SK-N-SH (cell line): ENCODE measurements at regions not wholly inside any gene's neighbourhood (a gene's known extent, or its start where the extent isn't known, plus 50 kb on each side); places are given as distances from the start of the nearest gene placed in this dataset.

ENCODE experiments used
- CTCF ChIA-PET: fragments of 300-600, 350-600 bp; formaldehyde crosslinking; extraction: SDS; loops from one replicate; lab custom pipeline; 2021; lab: Yijun Ruan, JAX
- POLR2A ChIA-PET: fragments of 350-600 bp; sonication (Branson Sonifier 250); formaldehyde crosslinking; extraction: SDS; loops from one replicate; lab custom pipeline; 2020; ENCODE audit warnings: antibody characterized with exemption, inconsistent platforms; lab: Yijun Ruan, JAX
- DNase-seq: peaks from one replicate; pipeline ENCODE4 v3.0.0; 2012
- H2AFZ ChIP-seq: fragments of 200-600 bp; sonication (generic); 2 replicates; pipeline ENCODE4 v1.8.1; 2016; ENCODE audit warnings: antibody characterized with exemption, mild to moderate bottlenecking, low read depth
- H3F3A ChIP-seq: fragments of 200-600 bp; sonication (generic); replicated peaks from 2 replicates; pipeline ENCODE3; 2016; ENCODE audit warnings: antibody characterized with exemption, mild to moderate bottlenecking; ENCODE audit not compliant: insufficient read depth
- H3K27ac ChIP-seq, 2 experiments: fragments of 200-500 bp in 1 of 2; fragments of 200-600 bp in 1 of 2; sonication (Bioruptor generic) in 1 of 2; sonication (generic), shearing (Covaris generic) in 1 of 2; 2 replicates each; pipeline versions ENCODE4 v1.5.1 to v1.6.1; 2014 to 2016; ENCODE audit warnings: low read depth in 2 of 2, inconsistent platforms in 1 of 2, low read length in 1 of 2, mild to moderate bottlenecking in 1 of 2, mixed read lengths in 1 of 2
- H3K27me3 ChIP-seq: fragments of 200-600 bp; sonication (generic), shearing (Covaris generic); 2 replicates; pipeline ENCODE4 v1.6.1; 2016; ENCODE audit warnings: mixed run types; ENCODE audit not compliant: insufficient read depth
- H3K36me3 ChIP-seq, 2 experiments: fragments of 200-500 bp in 1 of 2; fragments of 200-600 bp in 1 of 2; sonication (Bioruptor generic) in 1 of 2; sonication (generic) in 1 of 2; replicated peaks in 1 of 2; 2 replicates each; pipeline versions ENCODE3 to v1.5.1; 2014 to 2016; ENCODE audit warnings: low read length in 1 of 2, mild to moderate bottlenecking in 1 of 2; ENCODE audit not compliant: insufficient read depth in 2 of 2, control insufficient read depth in 1 of 2
- H3K4me1 ChIP-seq, 2 experiments: fragments of 200-500 bp in 1 of 2; fragments of 200-600 bp in 1 of 2; sonication (Bioruptor generic) in 1 of 2; sonication (generic), shearing (Covaris generic) in 1 of 2; 2 replicates each; pipeline versions ENCODE4 v1.5.1 to v1.6.1; 2014 to 2016; ENCODE audit warnings: low read depth in 1 of 2, low read length in 1 of 2, mixed run types in 1 of 2; ENCODE audit not compliant: insufficient read depth in 2 of 2, control insufficient read depth in 1 of 2
- H3K4me2 ChIP-seq: fragments of 200-600 bp; sonication (generic), shearing (Covaris generic); 2 replicates; pipeline ENCODE4 v1.6.1; 2017; ENCODE audit warnings: mixed run types
- H3K4me3 ChIP-seq, 2 experiments: fragments of 200-500 bp in 1 of 2; fragments of 200-600 bp in 1 of 2; sonication (Bioruptor generic) in 1 of 2; sonication (generic), shearing (Covaris generic) in 1 of 2; 2 replicates each; pipeline versions ENCODE4 v1.5.1 to v1.8.1; 2014 to 2016; ENCODE audit warnings: low read depth in 2 of 2, inconsistent platforms in 1 of 2, low read length in 1 of 2, mild to moderate bottlenecking in 1 of 2, mixed read lengths in 1 of 2, moderate library complexity in 1 of 2
- H3K79me2 ChIP-seq: fragments of 200-600 bp; sonication (generic); 2 replicates; pipeline ENCODE4 v1.8.1; 2017; ENCODE audit warnings: mild to moderate bottlenecking; ENCODE audit not compliant: insufficient read depth
- H3K9ac ChIP-seq: fragments of 200-600 bp; sonication (generic); 2 replicates; pipeline ENCODE4 v1.6.1; 2017; ENCODE audit warnings: mixed run types
- H3K9me2 ChIP-seq: fragments of 200-600 bp; sonication (generic); 2 replicates; pipeline ENCODE4 v1.6.1; 2017; ENCODE audit warnings: mixed run types
- H3K9me3 ChIP-seq: fragments of 200-600 bp; sonication (generic); 2 replicates; pipeline ENCODE4 v1.6.1; 2017; ENCODE audit warnings: mixed run types, mild to moderate bottlenecking, moderate library complexity
- H4K20me1 ChIP-seq: fragments of 200-600 bp; sonication (generic); 2 replicates; pipeline ENCODE4 v1.6.1; 2017; ENCODE audit warnings: mild to moderate bottlenecking, mixed run types; ENCODE audit not compliant: insufficient read depth
- CHD2 ChIP-seq: fragments of 150-350 bp; IDR thresholded peaks from 2 replicates; pipeline ENCODE4 v1.6.1; 2018; ENCODE audit warnings: low read length; ENCODE audit not compliant: partially characterized antibody
- EZH2phosphoT487 ChIP-seq: fragments of 200-600 bp; sonication (generic); IDR thresholded peaks from 2 replicates; pipeline ENCODE4 v1.6.1; 2017; ENCODE audit warnings: low read depth, mixed run types, mild to moderate bottlenecking, antibody characterized with exemption, moderate library complexity, borderline replicate concordance
- RXRA ChIP-seq: IDR thresholded peaks from 2 replicates; pipeline ENCODE4 v1.4.0; 2012; ENCODE audit warnings: low read depth, mild to moderate bottlenecking, borderline replicate concordance
- SIN3A ChIP-seq: IDR thresholded peaks from 2 replicates; pipeline ENCODE4 v1.6.1; 2012; ENCODE audit warnings: low read depth, mild to moderate bottlenecking, low read length, moderate library complexity, borderline replicate concordance
- TAF1 ChIP-seq: IDR thresholded peaks from 2 replicates; pipeline ENCODE4 v1.6.1; 2012; ENCODE audit warnings: low read depth, mild to moderate bottlenecking, low read length, moderate library complexity, borderline replicate concordance
- TCF12 ChIP-seq: IDR thresholded peaks from 2 replicates; pipeline ENCODE4 v1.4.0; 2012
- TEAD4 ChIP-seq: IDR thresholded peaks from 2 replicates; pipeline ENCODE4 v1.4.0; 2012; ENCODE audit warnings: mild to moderate bottlenecking, borderline replicate concordance; ENCODE audit not compliant: insufficient read depth
- WGBS: methylation state at CpG from one replicate; pipeline ENCODE4 v1.1.6; 2017; ENCODE audit warnings: low lambda C conversion rate; 5-methylcytosine and 5-hydroxymethylcytosine counted together
- TF ChIP-seq, protein P1 (sequence below): IDR thresholded peaks from 2 replicates; pipeline ENCODE4 v1.6.1; 2012; ENCODE audit warnings: mild to moderate bottlenecking, low read depth, low read length, moderate library complexity
- TF ChIP-seq, protein P2 (sequence below): IDR thresholded peaks from 2 replicates; pipeline ENCODE4 v1.4.0; 2012; ENCODE audit warnings: low read depth, borderline replicate concordance

DNA sequence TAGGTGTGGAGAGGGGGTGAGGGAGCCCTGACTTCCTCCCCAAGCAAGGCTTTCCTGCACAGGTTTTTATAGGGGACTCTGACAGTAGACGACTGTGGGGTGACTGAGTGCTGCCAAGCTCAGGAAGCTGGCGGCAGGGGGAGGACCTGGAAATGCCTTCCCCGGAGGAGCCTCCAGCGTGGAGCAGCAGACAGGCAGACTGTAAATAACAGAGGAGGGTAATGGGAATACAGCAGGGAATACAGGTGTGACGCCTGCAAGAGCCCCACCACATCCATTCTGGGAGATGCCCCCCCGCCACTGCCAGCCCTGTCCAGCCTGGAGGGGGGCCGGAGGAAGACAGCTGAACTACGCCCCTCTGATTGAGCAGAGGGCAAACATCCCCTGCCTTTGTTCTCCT lies 190.4 kb downstream of the UQCRFS1 start:
- TF ChIP-seq CHD2 (no peak), TAF1 (no peak)
- H2AFZ ChIP-seq: no peak overlapping the region
- 13% methylated on average over 4 of the region's 8 CpGs for WGBS
- H3K36me3 ChIP-seq: no peaks in the 10 kb centered on the region
- H3K9me3 ChIP-seq: no peaks in the 10 kb centered on the region
- DNase-seq: no peak
- peaks cover 74% of the 10 kb centered on the region for H3K27me3 ChIP-seq
- H3K4me3 ChIP-seq: no peak overlapping the region
- H4K20me1 ChIP-seq: no peaks in the 10 kb centered on the region
- no peak overlapping the region for H3K4me2 ChIP-seq
- no peaks in the 10 kb centered on the region for H3K9me2 ChIP-seq
- H3K9ac ChIP-seq: no peak overlapping the region
- no peaks in the 10 kb centered on the region for H3K4me1 ChIP-seq
- no peak overlapping the region for H3K27ac ChIP-seq
- CTCF ChIA-PET: no interaction called here
- POLR2A ChIA-PET: no interaction called here
- no peaks in the 10 kb centered on the region for H3K79me2 ChIP-seq
- no peaks in the 10 kb centered on the region for H3F3A ChIP-seq

DNA sequence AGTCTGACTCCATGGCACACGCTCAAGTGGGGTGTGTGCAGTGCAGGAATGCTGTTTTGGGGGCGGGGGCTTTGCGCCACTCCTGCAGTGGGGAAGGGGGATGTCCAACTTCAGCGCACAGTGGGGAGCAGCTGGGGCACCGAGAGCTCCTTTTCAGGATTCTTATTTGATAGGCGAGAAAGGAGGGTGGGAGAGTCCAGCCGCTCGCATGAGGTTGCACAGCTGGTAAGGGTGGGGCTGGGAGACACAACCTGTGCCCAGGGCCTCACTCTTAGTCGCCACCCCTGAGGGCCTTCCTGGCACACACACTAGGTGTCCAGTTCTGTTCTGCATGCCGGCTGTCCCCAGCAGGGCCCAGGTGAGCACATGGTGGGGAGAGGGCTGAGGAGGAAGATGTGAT lies 190.8 kb downstream of the UQCRFS1 start:
- POLR2A ChIA-PET: no interaction called here
- WGBS: 6% methylated on average over 7 of the region's 10 CpGs

DNA sequence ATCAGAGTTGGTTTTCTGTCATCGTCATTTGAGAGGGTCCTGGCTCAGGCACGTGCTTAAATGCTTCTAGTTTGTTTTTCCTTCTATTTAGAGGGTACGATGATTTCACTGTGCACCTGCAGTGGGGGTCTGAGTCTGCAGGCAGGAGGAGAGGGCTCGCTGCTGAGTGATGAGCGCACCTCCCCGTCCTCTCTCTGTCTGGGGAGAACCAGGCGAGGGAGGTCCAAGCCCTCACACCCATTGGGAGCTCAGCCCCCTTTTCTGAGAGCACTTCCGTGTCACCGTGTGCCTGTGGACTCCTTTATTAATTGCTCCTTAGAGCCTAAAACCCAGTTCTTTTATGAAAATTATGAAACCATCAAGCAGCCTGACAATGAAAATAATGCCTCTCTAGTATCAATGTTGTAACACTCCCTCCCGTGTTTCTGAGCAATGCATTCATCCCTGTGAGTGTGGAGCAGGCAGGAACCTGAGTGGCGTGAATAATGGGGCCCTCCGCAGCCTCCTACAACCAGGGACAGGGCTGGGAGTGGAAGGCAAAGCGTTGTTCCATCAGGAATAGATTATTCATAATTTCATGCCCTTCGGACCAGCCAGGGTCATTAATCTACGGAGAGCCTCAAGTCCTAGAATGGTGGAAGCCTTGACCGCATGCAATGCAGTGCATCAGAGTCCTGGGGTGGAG lies 191.6 kb downstream of the UQCRFS1 start:
- no peak overlapping the region for H3K4me2 ChIP-seq
- CTCF ChIA-PET: no interaction called here
- H3K27me3 ChIP-seq: peaks cover 84% of the 10 kb centered on the region
- no peak overlapping the region for H3K9ac ChIP-seq
- DNase-seq: no peak
- H3K79me2 ChIP-seq: no peaks in the 10 kb centered on the region
- POLR2A ChIA-PET: no interaction called here
- 6% methylated on average over 15 of the region's 16 CpGs for WGBS
- H4K20me1 ChIP-seq: no peaks in the 10 kb centered on the region
- H2AFZ ChIP-seq: no peak overlapping the region
- TF ChIP-seq SIN3A: no peak
- TF ChIP-seq, all 33 proteins: peak for 0
- Histone ChIP-seq H3K27ac (no peak overlapping the region), H3K4me1 (no peaks in the 10 kb centered on the region), H3K36me3 (no peaks in the 10 kb centered on the region), H3F3A (no peaks in the 10 kb centered on the region), H3K9me2 (no peaks in the 10 kb centered on the region), H3K4me3 (no peak overlapping the region), H3K9me3 (no peaks in the 10 kb centered on the region)

More for the DNA sequence above, 190.8 kb downstream of the UQCRFS1 start:
- Histone ChIP-seq H3K36me3 (no peaks in the 10 kb centered on the region), H3K4me1 (no peaks in the 10 kb centered on the region), H3K9me2 (no peaks in the 10 kb centered on the region), H3K9ac (no peak overlapping the region), H3K9me3 (no peaks in the 10 kb centered on the region), H3K79me2 (no peaks in the 10 kb centered on the region), H3F3A (no peaks in the 10 kb centered on the region), H3K4me3 (no peak overlapping the region), H3K4me2 (no peak overlapping the region), H3K27ac (no peak overlapping the region), H3K27me3 (peaks cover 78% of the 10 kb centered on the region), H4K20me1 (no peaks in the 10 kb centered on the region), H2AFZ (no peak overlapping the region)
- DNase-seq: no peak
- CTCF ChIA-PET: no interaction called here
- no peak for TF ChIP-seq RXRA

DNA sequence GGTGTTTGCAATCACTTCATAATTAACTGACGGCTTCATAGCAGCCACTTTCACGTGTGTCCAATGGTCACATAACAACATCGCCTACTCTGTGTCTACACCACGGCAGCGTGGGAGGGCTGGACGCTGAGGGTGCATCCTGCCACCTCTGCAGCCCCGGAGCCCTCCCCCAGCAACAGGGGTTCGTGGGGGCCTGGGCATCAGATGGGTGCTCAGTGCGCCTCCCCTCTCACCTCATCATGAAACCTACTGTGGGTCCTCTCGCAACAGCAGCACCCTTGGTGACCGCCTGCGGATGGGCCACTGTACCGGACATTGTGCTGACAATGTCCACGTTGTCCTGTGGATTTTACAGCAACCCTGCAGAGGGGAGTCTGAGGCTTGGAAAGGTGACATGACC lies 193.5 kb downstream of the UQCRFS1 start:
- no peaks in the 10 kb centered on the region for H3K9me2 ChIP-seq
- H3K4me1 ChIP-seq: no peaks in the 10 kb centered on the region
- H3K4me3 ChIP-seq: no peak overlapping the region
- H3K79me2 ChIP-seq: no peaks in the 10 kb centered on the region
- DNase-seq: no peak
- H3K9me3 ChIP-seq: no peaks in the 10 kb centered on the region
- POLR2A ChIA-PET: no interaction called here
- H3K27me3 ChIP-seq: peaks cover 80% of the 10 kb centered on the region
- TF ChIP-seq, protein P1, sequence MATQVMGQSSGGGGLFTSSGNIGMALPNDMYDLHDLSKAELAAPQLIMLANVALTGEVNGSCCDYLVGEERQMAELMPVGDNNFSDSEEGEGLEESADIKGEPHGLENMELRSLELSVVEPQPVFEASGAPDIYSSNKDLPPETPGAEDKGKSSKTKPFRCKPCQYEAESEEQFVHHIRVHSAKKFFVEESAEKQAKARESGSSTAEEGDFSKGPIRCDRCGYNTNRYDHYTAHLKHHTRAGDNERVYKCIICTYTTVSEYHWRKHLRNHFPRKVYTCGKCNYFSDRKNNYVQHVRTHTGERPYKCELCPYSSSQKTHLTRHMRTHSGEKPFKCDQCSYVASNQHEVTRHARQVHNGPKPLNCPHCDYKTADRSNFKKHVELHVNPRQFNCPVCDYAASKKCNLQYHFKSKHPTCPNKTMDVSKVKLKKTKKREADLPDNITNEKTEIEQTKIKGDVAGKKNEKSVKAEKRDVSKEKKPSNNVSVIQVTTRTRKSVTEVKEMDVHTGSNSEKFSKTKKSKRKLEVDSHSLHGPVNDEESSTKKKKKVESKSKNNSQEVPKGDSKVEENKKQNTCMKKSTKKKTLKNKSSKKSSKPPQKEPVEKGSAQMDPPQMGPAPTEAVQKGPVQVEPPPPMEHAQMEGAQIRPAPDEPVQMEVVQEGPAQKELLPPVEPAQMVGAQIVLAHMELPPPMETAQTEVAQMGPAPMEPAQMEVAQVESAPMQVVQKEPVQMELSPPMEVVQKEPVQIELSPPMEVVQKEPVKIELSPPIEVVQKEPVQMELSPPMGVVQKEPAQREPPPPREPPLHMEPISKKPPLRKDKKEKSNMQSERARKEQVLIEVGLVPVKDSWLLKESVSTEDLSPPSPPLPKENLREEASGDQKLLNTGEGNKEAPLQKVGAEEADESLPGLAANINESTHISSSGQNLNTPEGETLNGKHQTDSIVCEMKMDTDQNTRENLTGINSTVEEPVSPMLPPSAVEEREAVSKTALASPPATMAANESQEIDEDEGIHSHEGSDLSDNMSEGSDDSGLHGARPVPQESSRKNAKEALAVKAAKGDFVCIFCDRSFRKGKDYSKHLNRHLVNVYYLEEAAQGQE: no peak
- TF ChIP-seq EZH2phosphoT487 (no peak), TCF12 (no peak), TEAD4 (no peak)
- TF ChIP-seq, protein P2, sequence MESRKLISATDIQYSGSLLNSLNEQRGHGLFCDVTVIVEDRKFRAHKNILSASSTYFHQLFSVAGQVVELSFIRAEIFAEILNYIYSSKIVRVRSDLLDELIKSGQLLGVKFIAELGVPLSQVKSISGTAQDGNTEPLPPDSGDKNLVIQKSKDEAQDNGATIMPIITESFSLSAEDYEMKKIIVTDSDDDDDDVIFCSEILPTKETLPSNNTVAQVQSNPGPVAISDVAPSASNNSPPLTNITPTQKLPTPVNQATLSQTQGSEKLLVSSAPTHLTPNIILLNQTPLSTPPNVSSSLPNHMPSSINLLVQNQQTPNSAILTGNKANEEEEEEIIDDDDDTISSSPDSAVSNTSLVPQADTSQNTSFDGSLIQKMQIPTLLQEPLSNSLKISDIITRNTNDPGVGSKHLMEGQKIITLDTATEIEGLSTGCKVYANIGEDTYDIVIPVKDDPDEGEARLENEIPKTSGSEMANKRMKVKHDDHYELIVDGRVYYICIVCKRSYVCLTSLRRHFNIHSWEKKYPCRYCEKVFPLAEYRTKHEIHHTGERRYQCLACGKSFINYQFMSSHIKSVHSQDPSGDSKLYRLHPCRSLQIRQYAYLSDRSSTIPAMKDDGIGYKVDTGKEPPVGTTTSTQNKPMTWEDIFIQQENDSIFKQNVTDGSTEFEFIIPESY: no peak
- TF ChIP-seq, all 33 proteins: peak for 0
- no peaks in the 10 kb centered on the region for H3F3A ChIP-seq
- 13% methylated on average over 6 of the region's 14 CpGs for WGBS
- H2AFZ ChIP-seq: no peak overlapping the region
- no peaks in the 10 kb centered on the region for H4K20me1 ChIP-seq
- no peak overlapping the region for H3K9ac ChIP-seq
- no peaks in the 10 kb centered on the region for H3K36me3 ChIP-seq
- H3K4me2 ChIP-seq: no peak overlapping the region
- no peak overlapping the region for H3K27ac ChIP-seq
- CTCF ChIA-PET: no interaction called here
